ENCODE measurements at regions not wholly inside any gene's neighbourhood (a gene's known extent, or its start where the extent isn't known, plus 50 kb on each side); places are given as distances from the start of the nearest gene placed in this dataset.

DNA sequence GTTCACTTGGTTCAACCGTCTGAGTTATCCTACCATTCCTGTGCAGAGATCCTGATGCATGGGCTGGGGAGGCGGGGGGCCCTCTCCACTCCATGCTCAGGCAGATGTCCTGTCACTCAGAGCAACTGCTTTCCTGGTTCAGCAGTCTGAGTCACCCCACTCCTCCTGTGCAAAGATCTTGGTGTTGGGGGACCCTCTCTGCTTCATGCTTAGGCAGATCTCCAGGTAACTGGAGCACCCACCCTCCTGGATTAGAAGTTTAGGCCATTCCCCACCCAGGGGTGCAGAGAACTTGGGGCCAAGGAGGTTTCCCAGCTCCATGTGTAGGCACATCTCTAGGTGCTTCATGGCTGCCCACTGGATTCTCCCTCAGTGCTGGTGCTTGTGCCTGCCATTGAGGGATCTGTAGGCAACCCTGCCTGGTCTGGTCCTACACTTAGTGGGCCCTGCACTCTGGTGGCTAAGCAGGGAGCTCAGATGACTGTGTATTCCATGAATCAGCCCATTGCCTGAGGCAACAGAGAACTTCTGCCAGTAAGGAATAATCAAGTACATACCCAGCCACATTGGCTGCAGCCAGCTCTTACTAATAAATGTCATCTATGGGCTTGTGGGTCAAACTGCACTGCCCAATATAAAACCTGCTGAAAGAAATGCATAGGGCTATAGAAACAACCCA is 465.4 kb upstream of the THBS1 start:
- TF ChIP-seq POLR2A (IDR thresholded peaks at IDR 0.05; ENCODE audit: low read depth, low read length) (no peak), POLR2AphosphoS5 (IDR thresholded peaks at IDR 0.05; ENCODE audit: low read depth, low read length) (no peak), TAF1 (IDR thresholded peaks at IDR 0.05; ENCODE audit: low read depth, low read length) (no peak), SPI1 (IDR thresholded peaks at IDR 0.05; ENCODE audit: low read depth, low read length) (no peak), POU2F2 (IDR thresholded peaks at IDR 0.05; ENCODE audit: low read depth, low read length) (no peak)
